ENCODE measurements at regions not wholly inside any gene's neighbourhood (a gene's known extent, or its start where the extent isn't known, plus 50 kb on each side); places are given as distances from the start of the nearest gene placed in this dataset.

DNA sequence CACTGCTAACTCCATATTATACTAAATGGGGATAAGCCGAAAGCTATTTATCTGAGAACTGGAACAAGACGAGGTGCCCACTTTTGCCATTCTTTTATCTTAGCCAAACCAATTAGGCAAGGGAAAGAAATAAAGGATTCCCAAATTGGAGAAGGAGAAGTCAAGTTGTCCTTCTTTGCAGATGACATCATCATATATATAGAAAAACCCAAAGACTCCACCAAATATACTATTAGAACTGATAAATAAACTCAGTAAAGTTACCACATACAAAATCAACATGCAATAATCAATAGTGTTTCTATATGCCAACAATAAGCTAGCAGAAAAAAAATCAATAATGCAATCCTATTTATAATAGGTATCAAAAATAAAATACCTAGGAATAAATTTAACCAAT is 570.3 kb upstream of the EPHA7 start:
- Histone ChIP-seq H3K4me3 (ENCODE audit: low read depth, low read length) (no peak overlapping the region), H3K27ac (no peak overlapping the region), H3K36me3 (replicated peaks) (no peaks in the 10 kb centered on the region), H3K27me3 (replicated peaks) (no peaks in the 10 kb centered on the region)
- in situ Hi-C loops (cut with HindIII; ENCODE audit: low pct_ligation_motif_present, low sequenced_read_pairs): no loop called here
- TF ChIP-seq, protein P1, sequence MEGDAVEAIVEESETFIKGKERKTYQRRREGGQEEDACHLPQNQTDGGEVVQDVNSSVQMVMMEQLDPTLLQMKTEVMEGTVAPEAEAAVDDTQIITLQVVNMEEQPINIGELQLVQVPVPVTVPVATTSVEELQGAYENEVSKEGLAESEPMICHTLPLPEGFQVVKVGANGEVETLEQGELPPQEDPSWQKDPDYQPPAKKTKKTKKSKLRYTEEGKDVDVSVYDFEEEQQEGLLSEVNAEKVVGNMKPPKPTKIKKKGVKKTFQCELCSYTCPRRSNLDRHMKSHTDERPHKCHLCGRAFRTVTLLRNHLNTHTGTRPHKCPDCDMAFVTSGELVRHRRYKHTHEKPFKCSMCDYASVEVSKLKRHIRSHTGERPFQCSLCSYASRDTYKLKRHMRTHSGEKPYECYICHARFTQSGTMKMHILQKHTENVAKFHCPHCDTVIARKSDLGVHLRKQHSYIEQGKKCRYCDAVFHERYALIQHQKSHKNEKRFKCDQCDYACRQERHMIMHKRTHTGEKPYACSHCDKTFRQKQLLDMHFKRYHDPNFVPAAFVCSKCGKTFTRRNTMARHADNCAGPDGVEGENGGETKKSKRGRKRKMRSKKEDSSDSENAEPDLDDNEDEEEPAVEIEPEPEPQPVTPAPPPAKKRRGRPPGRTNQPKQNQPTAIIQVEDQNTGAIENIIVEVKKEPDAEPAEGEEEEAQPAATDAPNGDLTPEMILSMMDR (IDR thresholded peaks at IDR 0.05; ENCODE audit: low read depth, low read length, missing control alignments): no peak
- DNase-seq: no peak

DNA sequence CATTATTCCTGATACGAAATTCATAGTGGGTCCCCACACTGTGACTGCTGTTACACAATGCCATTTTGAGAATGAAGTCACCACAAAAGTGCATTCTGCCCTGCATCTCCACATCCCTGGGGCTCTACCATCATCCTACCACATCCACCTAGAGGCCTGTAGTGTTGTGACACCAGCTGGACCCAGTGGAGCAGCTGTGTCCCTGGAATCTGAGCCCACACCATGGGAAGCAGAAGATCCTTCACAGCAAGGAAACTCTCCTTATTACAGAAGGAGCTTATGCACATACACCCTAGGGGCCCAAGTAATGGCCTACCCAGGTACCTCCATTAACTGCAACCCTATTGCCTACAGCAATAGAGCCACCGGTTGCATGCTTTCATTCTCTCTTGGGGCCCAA is 566.6 kb upstream of the EPHA7 start:
- in situ Hi-C loops (cut with HindIII; ENCODE audit: low pct_ligation_motif_present, low sequenced_read_pairs): no loop called here
- TF ChIP-seq, protein P1 (IDR thresholded peaks at IDR 0.05; ENCODE audit: low read depth, low read length, missing control alignments): no peak
- Histone ChIP-seq H3K27ac (no peak overlapping the region), H3K4me3 (ENCODE audit: low read depth, low read length) (no peak overlapping the region), H3K36me3 (replicated peaks) (no peaks in the 10 kb centered on the region), H3K27me3 (replicated peaks) (no peaks in the 10 kb centered on the region)
- no peak for DNase-seq

- no peaks in the 10 kb centered on the region for H3K27me3 ChIP-seq (replicated peaks)
- in situ Hi-C loops (cut with HindIII; ENCODE audit: low pct_ligation_motif_present, low sequenced_read_pairs): no loop called here
- H3K27ac ChIP-seq: no peak overlapping the region
- no peaks in the 10 kb centered on the region for H3K36me3 ChIP-seq (replicated peaks)
- no peak overlapping the region for H3K4me3 ChIP-seq (ENCODE audit: low read depth, low read length)
- TF ChIP-seq, protein P1 (IDR thresholded peaks at IDR 0.05; ENCODE audit: low read depth, low read length, missing control alignments): no peak
- DNase-seq: no peak
These were observed 555.8 kb upstream of the EPHA7 start for GRCh38 chr6:93975159-93975558.

DNA sequence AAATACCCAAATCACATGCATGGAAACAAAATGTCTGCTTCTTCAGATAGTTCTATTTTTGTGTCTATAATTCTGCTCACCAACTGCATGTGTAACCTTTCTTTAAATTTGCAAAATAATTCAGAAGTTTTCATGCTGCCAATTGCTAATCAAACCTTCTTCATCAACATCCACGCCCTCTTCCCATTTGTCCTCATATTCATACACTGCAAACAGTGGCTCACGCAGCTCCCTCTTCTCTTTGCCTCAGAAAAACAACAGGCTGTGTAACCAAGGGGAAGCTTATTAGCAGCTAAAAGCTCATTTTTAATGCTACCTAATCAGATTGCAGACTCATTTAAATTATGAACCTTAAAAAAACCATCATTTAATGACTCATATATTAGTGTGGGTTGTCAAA is 555.0 kb upstream of the EPHA7 start:
- H3K27ac ChIP-seq: no peak overlapping the region
- in situ Hi-C loops (cut with HindIII; ENCODE audit: low pct_ligation_motif_present, low sequenced_read_pairs): no loop called here
- H3K27me3 ChIP-seq (replicated peaks): no peaks in the 10 kb centered on the region
- DNase-seq: no peak
- H3K4me3 ChIP-seq (ENCODE audit: low read depth, low read length): no peak overlapping the region
- H3K36me3 ChIP-seq (replicated peaks): no peaks in the 10 kb centered on the region
- TF ChIP-seq, protein P1 (IDR thresholded peaks at IDR 0.05; ENCODE audit: low read depth, low read length, missing control alignments): no peak

- no peaks in the 10 kb centered on the region for H3K36me3 ChIP-seq (replicated peaks)
- in situ Hi-C loops (cut with HindIII; ENCODE audit: low pct_ligation_motif_present, low sequenced_read_pairs): no loop called here
- TF ChIP-seq, protein P1 (IDR thresholded peaks at IDR 0.05; ENCODE audit: low read depth, low read length, missing control alignments): no peak
- DNase-seq: no peak
- H3K27me3 ChIP-seq (replicated peaks): no peaks in the 10 kb centered on the region
- no peak overlapping the region for H3K27ac ChIP-seq
- H3K4me3 ChIP-seq (ENCODE audit: low read depth, low read length): no peak overlapping the region
These were observed 553.4 kb upstream of the EPHA7 start for GRCh38 chr6:93972791-93973190.

DNA sequence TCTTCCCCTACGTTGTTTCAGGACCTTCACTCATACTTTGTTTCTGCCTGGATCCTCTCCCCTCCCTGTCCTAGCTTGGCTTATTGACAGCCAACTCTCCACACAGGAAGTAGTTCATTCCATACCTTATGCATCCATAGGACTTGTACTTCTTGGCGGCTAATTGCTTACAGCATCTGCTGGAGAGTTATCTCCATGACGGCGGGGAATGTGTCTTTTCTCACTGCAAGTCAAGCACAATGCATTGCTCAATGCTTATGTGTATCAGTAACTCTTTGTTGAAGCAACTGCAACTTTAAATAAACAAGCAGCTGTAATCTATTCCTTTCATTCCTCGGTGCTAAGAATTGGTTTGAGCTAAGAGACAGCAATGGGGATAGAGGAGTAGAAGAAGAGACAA is 551.3 kb upstream of the EPHA7 start:
- H3K36me3 ChIP-seq (replicated peaks): no peaks in the 10 kb centered on the region
- no peak overlapping the region for H3K4me3 ChIP-seq (ENCODE audit: low read depth, low read length)
- no peak for DNase-seq
- H3K27me3 ChIP-seq (replicated peaks): no peaks in the 10 kb centered on the region
- H3K27ac ChIP-seq: no peak overlapping the region
- TF ChIP-seq, protein P1 (IDR thresholded peaks at IDR 0.05; ENCODE audit: low read depth, low read length, missing control alignments): no peak
- in situ Hi-C loops (cut with HindIII; ENCODE audit: low pct_ligation_motif_present, low sequenced_read_pairs): no loop called here

All from brain microvascular endothelial cell (primary cell).